ENCODE measurements at regions not wholly inside any gene's neighbourhood (a gene's known extent, or its start where the extent isn't known, plus 50 kb on each side); places are given as distances from the start of the nearest gene placed in this dataset.

GRCh38 chr6:91317984-91318383, 731.1 kb upstream of the MAP3K7 start:
- Histone ChIP-seq H3K27ac (ENCODE audit: low read depth, low read length) (no peak overlapping the region), H3K9me3 (ENCODE audit: control insufficient read depth, insufficient read depth, low read length) (no peaks in the 10 kb centered on the region), H3K4me3 (ENCODE audit: low read depth, low read length) (no peak overlapping the region), H3K27me3 (ENCODE audit: control insufficient read depth, insufficient read depth, low read length) (no peaks in the 10 kb centered on the region)
- ChIA-PET POLR2A (no interaction called here), CTCF (interaction anchor here (1.0 kb wide), 1 partner anchor 12 kb away, joined by 5 read pairs; no protein-coding TSS in a partner anchor)
- no peak for TF ChIP-seq CTCF (IDR thresholded peaks at IDR 0.05; ENCODE audit: low read depth, low read length)
- no peak for DNase-seq (ENCODE audit: low read depth, low spot score)

GRCh38 chr6:91317247-91317835, 730.5 kb upstream of the MAP3K7 start:
- no peak for DNase-seq (ENCODE audit: low read depth, low spot score)
- no peak for TF ChIP-seq CTCF (IDR thresholded peaks at IDR 0.05; ENCODE audit: low read depth, low read length)
- Histone ChIP-seq H3K4me3 (ENCODE audit: low read depth, low read length) (no peak overlapping the region), H3K27me3 (ENCODE audit: control insufficient read depth, insufficient read depth, low read length) (no peaks in the 10 kb centered on the region), H3K9me3 (ENCODE audit: control insufficient read depth, insufficient read depth, low read length) (no peaks in the 10 kb centered on the region), H3K27ac (ENCODE audit: low read depth, low read length) (no peak overlapping the region)
- CTCF ChIA-PET, result interaction anchor here (1.0 kb wide), 1 partner anchor 12 kb away, joined by 5 read pairs; no protein-coding TSS in a partner anchor
- POLR2A ChIA-PET, result no interaction called here

- H3K9me3 ChIP-seq (ENCODE audit: control insufficient read depth, insufficient read depth, low read length), result no peaks in the 10 kb centered on the region
- H3K27ac ChIP-seq (ENCODE audit: low read depth, low read length), result no peak overlapping the region
- no peak overlapping the region for H3K4me3 ChIP-seq (ENCODE audit: low read depth, low read length)
- ChIA-PET CTCF (no interaction called here), POLR2A (no interaction called here)
- no peak for DNase-seq (ENCODE audit: low read depth, low spot score)
- TF ChIP-seq CTCF (IDR thresholded peaks at IDR 0.05; ENCODE audit: low read depth, low read length), result no peak
- H3K27me3 ChIP-seq (ENCODE audit: control insufficient read depth, insufficient read depth, low read length), result no peaks in the 10 kb centered on the region
Observed at GRCh38 chr6:91310178-91310577, 723.3 kb upstream of the MAP3K7 start.

GRCh38 chr6:91305755-91306154, 718.9 kb upstream of the MAP3K7 start:
- ChIA-PET POLR2A (interaction anchor here (0.5 kb wide), 1 partner anchor 130 kb away, joined by 3 read pairs; no protein-coding TSS in a partner anchor), CTCF (no interaction called here)
- no peak for TF ChIP-seq CTCF (IDR thresholded peaks at IDR 0.05; ENCODE audit: low read depth, low read length)

GRCh38 chr6:91304521-91304920, 717.6 kb upstream of the MAP3K7 start:
- DNase-seq (ENCODE audit: low read depth, low spot score), result no peak
- H3K9me3 ChIP-seq (ENCODE audit: control insufficient read depth, insufficient read depth, low read length), result peaks cover 6% of the 10 kb centered on the region
- ChIA-PET POLR2A (no interaction called here), CTCF (no interaction called here)
- no peak overlapping the region for H3K4me3 ChIP-seq (ENCODE audit: low read depth, low read length)
- H3K27me3 ChIP-seq (ENCODE audit: control insufficient read depth, insufficient read depth, low read length), result no peaks in the 10 kb centered on the region
- no peak overlapping the region for H3K27ac ChIP-seq (ENCODE audit: low read depth, low read length)
- no peak for TF ChIP-seq CTCF (IDR thresholded peaks at IDR 0.05; ENCODE audit: low read depth, low read length)

More at GRCh38 chr6:91305755-91306154, 718.9 kb upstream of the MAP3K7 start:
- Histone ChIP-seq H3K9me3 (ENCODE audit: control insufficient read depth, insufficient read depth, low read length) (peaks cover 6% of the 10 kb centered on the region), H3K27ac (ENCODE audit: low read depth, low read length) (no peak overlapping the region), H3K4me3 (ENCODE audit: low read depth, low read length) (no peak overlapping the region), H3K27me3 (ENCODE audit: control insufficient read depth, insufficient read depth, low read length) (no peaks in the 10 kb centered on the region)
- DNase-seq (ENCODE audit: low read depth, low spot score), result no peak

Measured in AG04450 (cell line).